Kidney glomerular epithelial cell (primary cell): ENCODE measurements at regions not wholly inside any gene's neighbourhood (a gene's known extent, or its start where the extent isn't known, plus 50 kb on each side); places are given as distances from the start of the nearest gene placed in this dataset.
"Not testable (repeated sequence)": the region's sequence is repeated elsewhere in the genome, so short reads cannot be mapped to it uniquely, and the experiment has no call there.

Experiments used
- DNase-seq: peaks from one replicate; lab custom pipeline; 2025; lab: John Stamatoyannopoulos, UW

DNA sequence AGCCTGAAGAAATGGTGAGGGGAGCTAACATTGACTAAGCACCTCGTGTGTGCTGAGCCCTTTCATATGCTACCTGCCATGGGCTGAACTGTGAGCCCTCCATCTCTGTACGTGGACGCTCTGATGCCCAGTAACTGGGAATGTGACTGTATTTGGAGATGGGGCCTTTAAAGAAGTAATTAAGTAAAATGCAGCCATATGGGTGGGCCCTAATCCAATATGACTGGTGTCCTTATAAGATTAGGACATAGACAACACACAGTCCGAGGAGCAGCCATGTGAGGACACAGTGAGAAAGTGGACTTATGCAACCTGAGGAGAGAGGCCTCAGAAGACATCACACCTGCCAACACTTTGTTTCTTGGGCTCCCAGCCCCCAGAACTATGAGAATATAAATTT lies 92.7 kb upstream of the ATP1B1 start:
- no peak for DNase-seq

DNA sequence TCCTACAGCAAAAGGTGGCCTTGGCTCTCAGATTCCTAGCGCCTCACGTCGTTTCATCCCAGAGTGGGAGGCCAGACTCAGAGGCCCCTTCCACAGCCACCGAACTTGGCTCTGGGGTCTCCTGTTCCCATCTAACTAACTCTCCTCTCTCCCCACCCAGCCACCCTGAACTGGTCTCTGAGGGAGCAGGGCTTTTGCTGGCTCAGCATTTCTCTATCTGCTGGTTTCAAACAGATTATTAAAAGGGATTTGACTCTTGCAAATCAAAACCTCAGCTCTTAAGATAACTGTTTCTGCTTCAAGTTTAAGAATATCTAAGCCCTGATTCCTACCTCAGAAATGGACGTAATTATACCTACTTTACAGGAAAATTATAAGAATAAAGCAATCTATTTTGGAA lies 91.0 kb upstream of the ATP1B1 start:
- no peak for DNase-seq

DNA sequence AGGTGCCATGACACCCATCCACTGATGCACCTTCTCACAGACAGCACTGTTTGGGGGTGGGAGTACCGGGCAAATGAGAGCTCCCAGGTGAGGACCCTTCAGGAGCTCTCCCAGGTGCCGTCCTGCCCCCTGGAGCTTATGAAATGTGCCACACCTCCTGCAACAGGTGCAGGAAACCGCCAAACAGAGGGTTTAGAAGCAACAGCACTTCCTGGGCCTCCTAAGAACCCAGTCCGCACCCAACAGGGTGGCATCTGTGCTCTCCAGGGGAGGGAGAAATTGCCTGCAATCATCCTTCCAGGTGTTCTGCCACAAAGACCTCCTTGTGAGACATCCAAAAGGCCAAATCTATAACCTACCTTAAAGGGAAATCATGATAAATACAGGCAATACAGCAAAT lies 87.7 kb upstream of the ATP1B1 start:
- DNase-seq = no peak

DNA sequence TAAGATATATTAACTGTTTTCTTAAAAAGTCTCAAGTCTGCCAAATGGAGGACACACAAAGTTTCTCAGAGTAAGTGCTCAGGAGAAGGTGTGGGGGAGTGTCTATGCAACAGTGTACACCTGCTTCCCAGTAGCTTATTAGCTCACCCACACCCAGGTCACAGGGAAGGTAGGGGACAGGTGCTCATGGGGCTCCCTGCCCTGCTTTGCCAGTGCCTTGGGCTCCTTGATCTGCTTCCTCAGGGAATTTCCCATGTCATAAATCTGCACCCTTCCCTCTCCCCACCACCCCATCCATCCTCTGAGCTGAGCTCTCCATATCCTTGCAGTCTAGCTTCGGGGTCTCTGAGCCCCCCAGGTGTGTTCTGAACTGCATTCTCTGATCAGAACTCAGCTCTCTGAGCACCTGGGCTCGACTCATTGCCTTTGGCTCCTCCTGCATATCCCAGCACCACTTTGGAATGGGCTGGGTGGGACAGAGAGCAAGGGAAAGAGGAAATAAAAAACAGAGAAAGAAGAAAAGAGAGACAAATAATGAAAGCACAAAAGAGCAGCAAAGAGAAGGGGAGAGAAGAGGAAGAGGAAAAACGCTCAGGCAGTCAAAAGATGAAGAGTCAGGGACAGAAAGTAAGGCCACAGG lies 87.0 kb upstream of the ATP1B1 start:
- DNase-seq = no peak

DNA sequence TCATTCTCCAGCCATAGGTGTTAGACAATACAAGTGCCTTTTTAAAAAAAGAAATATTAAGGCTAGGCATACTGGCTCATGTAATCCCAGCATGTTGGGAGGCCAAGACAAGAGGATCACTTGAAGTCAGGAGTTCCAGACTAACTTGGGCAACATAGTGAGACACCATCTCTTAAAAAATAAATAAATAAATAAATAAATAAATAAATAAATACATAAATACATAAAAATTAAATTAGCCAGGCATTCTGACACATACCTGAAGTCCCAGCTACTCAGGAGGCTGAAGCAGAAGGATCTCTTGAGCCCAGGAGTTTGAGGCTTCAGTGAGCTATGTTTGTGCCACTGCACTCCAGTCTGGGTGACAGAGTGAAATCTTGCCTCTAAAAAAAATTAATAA lies 85.8 kb upstream of the ATP1B1 start:
- no peak for DNase-seq

DNA sequence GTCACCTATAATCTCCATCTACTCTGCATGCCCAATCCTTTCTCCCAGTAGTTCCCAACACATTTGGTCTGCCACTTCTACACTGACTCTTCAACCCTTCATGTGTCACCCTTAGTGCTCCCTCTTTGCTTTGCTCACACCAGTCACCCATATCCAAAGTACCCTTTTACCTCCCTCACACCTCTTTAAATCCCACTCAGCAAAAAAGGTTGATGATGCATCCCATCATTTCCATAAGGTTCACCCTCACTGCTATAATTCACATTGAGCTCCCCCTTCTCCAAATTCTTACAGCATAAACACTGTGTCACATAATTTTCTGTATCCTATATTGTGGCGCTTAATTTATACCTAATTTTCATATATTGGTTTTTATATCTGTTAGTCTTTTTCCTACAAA lies 83.8 kb upstream of the ATP1B1 start:
- DNase-seq = no peak

DNA sequence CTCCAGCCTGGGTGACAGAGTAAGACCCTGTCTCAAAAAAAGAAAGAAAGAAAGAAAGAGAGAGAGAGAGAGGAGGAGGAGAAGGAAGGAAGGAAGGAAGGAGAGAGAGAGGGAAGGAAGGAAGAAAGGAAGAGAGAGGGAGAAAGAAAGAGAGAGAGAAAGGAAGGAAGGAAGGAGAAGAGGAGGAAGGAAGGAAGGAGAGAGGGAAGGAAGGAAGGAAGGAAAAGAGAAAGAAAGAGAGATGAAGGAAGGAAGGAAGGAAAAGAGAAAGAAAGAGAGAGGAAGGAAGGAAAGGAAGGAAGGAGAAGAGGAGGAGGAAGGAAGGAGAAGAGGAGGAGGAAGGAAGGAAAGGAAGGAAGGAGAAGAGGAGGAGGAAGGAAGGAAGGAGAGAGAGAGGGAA lies 82.2 kb upstream of the ATP1B1 start:
- DNase-seq = no peak

DNA sequence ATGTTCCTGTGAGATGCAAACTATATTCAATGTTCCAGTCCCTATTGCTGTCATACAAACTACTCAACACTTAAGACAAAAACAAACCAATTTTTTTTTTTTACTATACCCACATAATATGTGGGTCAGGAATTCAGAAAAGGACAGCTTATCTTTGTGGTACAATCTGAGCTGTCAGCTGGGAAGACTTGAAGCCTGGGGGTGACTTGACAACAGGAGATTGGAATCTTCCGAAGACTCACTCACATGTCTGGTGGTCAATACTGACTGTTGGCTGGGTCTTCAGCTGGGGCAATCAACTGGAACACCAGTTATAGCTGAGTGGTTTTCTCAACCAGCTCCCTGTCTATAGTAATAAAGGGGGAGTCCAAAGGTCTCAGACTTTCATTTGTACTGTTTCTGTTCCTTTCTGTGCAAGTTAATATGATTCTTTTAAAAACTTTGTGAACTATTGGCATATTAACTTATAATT lies 81.7 kb upstream of the ATP1B1 start:
- peak; percentile 92 for DNase-seq

DNA sequence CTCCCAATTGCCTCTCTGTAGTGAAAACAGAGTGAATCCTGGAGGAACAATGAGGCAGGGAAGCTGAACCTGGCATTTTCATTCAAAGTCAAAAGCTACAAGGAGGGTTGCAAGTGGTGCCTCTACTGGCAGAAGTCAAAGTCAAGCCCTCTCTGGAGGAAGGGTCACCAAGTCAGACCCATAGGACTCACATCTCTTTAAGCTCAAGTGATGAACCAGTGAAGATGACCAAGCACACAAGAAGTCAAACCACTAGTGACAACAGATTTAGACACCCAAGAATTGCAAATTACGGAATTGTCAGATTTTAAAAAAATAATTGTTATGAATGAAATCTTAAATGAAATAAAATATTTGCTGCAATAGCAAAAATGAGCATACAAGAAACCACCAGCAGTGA lies 81.1 kb upstream of the ATP1B1 start:
- no peak for DNase-seq

DNA sequence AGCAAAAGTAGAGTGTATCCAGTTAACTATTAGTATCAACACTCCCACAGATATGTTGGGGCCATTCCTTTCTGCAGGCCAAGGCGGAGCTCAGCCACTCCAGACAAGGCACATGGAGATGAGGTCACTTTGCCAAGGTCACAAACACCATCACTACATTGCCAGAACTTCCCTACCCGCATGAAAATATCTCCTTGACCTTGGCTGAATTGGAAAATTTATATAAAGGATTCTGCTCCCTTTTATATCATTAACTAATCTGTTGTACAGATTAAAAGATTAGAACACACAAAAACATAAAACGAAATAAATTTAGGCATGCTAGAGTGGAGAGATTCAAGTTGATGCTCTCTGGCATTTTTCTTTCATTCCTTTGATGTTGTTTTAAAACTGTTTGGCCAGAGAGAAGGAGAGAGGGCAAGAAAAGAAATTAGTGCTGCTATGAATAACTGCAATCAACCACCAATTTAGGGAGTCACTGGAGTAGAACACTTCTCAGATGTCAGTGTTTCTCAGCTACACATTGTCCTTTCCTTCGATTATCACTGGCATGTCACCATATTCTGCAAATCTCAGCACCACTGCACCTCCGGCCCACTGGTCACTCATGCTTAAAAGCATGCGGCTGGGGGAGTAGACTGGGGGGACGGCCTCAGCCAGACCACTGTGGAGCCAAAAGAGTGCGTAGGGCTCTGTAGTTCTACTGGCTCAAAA lies 78.7 kb upstream of the ATP1B1 start:
- peak; percentile 86 for DNase-seq

DNA sequence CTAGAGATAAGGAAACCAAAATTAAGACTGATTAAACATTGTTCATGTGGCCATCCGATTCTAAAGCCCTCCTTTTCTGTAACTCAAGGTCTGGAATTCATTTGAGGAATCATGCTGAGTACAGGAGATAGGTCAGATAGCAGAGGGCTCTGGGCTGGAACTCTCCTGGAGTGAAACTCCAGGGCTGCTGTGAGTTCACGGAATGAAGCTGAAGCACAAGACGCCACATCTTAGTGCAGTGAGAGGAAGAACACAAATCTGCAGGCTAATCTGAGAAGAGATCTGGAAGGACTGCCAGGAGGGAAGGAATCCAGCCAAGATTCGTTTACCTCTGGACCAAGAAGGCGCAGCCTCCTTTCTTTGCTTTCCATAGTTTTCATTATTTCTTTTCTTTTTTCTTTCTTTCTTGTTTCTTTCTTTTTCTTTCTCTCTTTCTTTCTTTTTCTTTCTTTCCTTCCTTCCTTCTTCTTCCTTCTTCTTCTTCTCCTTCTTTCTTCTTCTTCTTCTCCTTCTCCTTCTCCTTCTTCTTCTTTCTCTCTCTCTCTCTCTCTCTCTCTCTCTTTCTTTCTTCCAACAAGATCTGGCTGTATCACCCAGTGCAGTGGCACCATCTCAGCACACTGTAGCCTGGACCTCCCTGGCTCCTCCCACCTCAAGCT lies 74.8 kb upstream of the ATP1B1 start:
- DNase-seq = no peak

DNA sequence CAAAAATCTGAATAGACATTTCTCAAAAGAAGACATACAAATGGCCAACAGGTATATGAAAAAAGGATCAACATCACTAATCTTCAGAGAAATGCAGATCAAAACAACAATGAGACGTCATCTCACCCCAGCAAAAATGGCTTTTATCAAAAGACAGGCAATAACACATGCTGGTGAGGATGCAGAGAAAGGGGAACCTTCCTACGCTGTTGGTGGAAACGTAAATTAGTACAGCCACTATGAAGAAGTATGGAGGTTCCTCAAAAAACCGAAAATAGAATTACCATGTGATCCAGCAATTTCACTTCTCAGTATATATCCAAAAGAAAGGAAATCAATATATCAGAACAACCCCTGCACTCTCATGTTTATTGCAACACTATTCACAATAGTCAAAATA lies 65.1 kb upstream of the ATP1B1 start:
- DNase-seq = no peak

DNA sequence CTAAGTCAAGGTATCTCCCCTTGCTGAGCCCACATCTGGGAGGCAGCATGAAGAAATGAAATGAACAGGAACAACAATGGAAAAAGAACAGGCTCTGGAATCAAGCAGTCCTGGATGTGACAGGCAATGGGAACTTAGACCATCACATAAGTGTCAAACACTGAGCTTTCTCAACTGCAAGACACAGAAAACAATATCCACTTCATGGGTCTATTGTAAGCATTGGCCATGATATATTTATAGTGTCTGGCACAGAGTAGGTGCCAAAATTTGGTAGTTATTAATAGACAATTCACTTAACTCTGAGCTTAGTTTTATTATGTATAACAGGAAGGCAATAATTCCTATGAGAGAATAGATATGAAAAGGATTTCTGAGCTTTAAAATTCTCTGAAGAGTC lies 64.1 kb upstream of the ATP1B1 start:
- no peak for DNase-seq

DNA sequence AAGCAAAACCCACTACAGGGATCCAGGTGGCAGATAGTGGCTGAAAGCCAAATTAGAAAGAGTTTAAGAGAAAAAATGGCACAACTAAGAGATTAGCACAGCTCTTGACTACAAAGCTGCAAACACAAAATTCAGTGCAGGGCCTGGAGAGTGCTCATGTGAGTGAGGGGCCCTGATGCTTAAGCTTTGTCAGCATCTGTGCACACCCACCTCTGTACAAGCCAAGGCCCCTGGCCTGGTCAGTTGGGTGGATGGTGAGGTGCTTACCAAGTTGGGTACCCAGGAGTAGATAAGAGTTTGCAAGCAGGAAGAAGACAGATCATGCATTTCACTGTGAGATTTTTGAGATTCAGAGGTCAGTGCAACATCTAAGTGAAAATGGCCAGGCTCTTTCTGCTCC lies 62.7 kb upstream of the ATP1B1 start:
- DNase-seq = no peak

DNA sequence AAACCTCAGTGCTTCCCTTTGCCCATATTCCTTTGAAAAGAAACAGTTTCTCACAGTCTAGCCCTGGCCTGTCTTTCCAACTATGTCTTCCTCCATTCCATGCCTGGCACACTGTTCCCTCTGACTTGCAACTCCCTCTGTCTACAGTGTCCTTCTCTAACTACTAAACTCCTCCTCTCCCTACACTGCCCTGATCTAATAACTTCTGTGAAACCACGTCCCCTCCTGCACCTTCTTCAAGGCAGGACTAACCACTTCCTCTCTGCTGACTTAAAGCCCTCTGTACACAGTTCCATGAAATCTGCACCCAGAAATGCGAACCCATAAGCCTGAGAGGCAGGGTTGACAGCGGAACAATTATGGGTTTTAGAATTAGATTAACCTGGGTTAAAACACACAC lies 62.2 kb upstream of the ATP1B1 start:
- DNase-seq = no peak

DNA sequence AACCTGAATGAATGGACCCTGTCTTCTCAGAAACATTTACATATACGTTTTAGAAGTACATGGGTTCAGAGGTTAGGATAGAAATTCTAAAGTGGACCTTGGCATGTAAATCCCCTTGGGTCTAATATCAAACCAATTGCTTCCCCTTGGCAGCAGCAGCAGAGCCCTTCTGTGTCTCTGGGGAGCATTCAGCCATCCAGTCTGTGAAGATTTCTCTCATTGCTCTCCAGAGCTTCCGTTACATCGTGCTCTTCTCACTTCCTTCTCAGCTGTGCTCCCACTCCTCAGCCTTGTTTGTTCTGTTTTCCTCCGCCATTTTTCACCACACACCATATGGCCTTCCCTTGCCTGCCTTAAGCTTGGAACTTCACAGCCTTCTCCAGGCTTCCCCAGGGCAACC lies 61.5 kb upstream of the ATP1B1 start:
- DNase-seq = no peak

DNA sequence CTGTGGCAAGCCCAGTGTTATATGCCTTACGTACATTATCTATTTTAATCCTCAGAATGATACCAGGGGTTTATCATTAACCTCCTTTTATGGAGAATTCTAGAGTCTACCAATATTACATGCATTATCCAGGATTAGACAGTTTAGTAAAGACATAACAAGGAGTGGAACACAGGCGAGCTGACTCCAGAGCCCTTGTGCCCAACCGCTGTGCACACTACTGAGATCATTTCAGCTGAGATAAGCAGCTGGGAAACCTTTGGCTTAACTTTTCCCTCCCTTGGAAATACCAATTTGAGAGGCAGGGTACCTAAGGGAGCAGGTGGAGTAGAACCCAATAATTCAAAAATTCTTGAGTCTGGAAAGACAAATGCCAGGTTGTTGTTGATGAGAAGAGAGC lies 59.8 kb upstream of the ATP1B1 start:
- no peak for DNase-seq

DNA sequence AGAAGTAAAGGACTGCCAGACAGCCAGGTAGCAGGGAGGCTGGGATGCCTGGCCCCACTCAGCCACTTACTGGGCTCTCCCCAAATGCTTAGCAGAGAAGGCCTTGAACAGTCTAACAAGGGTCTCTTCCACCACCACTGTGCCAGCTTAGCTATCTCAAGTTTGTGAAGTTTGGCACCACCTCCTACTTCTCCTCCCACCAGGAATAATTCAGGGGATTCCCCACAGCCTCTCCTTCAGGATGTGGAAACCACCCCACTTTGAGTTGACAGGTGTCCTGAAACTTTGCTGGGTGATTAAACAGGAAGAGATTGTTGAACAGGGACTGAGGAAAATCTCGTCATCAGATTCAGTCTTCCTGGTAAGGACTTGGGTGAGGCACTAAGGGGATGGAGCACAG lies 59.4 kb upstream of the ATP1B1 start:
- no peak for DNase-seq

DNA sequence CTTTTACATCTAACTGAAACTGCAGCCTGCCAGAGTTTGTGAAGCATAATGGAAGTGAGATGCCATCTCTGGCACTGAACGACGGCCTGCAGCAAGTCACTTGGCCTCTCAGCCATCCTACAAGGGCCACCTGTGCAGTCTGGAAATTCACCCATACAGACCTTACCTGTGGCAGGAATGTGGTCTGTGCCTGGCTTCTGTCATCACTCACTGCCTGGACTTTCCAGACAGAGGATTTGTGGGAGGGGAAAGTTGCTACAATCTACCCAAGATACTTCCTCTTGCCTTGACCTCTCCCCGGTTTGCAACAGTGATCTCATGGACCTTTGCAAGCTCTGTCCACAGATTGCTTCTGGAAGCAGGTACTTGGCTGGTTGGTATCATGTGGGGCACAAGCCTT lies 58.4 kb upstream of the ATP1B1 start:
- DNase-seq = no peak

DNA sequence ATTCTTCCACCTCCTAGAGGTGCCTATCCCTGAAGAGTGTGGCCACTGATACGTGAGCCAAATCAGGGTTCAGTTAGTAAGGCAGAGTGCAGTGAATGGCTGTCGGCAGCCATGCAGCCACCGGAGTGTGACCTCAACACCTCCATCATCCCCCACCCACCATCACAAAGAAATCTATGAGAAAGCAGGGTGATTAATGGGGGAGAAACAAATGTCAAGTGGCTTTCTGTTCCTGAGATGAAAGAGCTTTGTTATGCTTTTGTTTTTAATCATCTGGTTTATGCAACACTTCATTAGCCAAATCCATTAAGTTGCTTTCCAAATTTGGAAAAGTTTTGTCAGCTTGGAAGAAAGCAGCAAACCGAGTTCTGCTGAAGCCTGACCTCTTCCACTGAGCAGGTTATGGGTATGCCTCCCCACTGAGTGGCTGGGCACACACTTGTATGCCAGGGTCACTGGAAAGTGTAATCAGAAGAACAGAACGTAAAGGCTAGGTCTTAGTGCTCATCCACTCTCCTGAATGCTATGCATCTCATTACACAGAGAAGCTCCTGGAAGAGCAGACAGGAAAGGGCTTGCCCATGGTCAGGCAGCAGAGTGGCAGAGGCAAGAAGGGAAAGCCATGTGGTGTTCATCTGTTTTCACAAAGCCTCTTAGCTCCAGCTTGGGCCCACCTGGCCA lies 57.1 kb upstream of the ATP1B1 start:
- DNase-seq = no peak

DNA sequence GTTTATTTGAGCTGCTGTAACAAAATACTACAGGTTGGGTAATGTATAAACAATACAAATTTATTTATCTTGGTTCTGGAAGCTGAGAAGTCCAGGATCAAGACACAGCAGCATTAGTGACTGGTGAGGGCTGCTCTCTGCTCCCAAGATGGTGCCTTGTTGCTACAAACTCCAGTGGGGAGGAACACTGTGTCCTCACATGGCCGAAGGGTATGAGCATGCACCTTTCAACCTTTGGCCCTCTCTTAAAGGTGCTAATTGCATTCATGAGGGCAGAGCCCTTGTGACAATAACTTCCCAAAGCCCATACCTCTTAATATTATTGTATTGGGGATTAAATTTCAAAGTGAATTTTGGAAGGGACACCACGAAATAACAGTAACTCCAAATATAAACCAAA lies 55.3 kb upstream of the ATP1B1 start:
- no peak for DNase-seq

DNA sequence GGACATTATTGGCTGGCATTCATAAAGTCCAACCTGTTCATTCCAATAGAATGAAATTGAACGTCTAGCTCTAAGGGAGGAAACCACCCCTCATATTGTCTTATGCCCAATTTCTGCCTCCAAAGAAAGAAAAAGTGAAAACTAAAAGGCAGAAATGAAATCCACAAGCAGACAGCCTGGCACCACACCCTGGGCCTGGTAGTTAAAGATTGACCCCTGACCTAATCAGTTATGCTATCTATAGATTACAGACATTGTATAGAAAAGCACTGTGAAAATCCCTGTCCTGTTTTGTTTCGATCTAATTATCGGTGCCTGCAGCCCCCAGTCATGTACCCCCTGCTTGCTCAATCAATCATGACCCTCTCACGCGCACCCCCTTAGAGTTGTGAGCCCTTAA lies 54.3 kb upstream of the ATP1B1 start:
- DNase-seq = not testable (repeated sequence)

DNA sequence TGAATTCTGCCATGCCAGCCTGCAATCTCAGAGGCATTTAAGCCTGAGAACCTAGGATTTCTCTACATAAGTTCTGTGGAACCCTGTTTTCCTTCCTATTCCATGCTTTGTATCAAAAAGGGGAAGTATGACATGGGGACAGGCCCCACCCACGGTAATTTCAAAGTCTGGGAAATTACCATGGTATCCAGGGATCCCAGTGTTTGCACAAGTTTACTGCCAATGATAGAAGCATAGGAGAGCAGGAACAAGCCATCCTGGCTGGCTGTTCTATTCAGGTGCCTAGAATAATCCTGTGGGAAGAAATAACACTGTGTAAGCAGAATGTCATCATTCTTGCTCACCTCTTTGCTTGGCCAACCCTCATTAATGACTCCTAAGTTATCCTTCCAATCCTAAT lies 53.8 kb upstream of the ATP1B1 start:
- no peak for DNase-seq
